ENCODE measurements at regions not wholly inside any gene's neighbourhood (a gene's known extent, or its start where the extent isn't known, plus 50 kb on each side); places are given as distances from the start of the nearest gene placed in this dataset.
"Not testable (repeated sequence)": the region's sequence is repeated elsewhere in the genome, so short reads cannot be mapped to it uniquely, and the experiment has no call there.

- TF ChIP-seq EZH2 (IDR thresholded peaks at IDR 0.05; ENCODE audit: borderline replicate concordance, insufficient read depth, low read depth, low read length, poor library complexity, severe bottlenecking); CTCF (IDR thresholded peaks at IDR 0.05): not testable (repeated sequence)
Observed at GRCh38 chr11:49368556-49368955, 160.2 kb upstream of the FOLH1 start.
